ACC112 (cell line): ENCODE measurements at regions not wholly inside any gene's neighbourhood (a gene's known extent, or its start where the extent isn't known, plus 50 kb on each side); places are given as distances from the start of the nearest gene placed in this dataset.

Experiments used
- H2AFZ ChIP-seq: fragments of 200-600 bp; sonication (generic); one replicate; pipeline ENCODE4 v1.6.0; 2017; ENCODE audit warnings: antibody characterized with exemption, low read length; ENCODE audit not compliant: unreplicated experiment
- H3K27ac ChIP-seq: fragments of 200-600 bp; sonication (generic); 2 replicates; pipeline ENCODE4 v1.5.1; 2014; ENCODE audit warnings: low read depth, mild to moderate bottlenecking, antibody characterized with exemption, low read length, moderate library complexity
- H3K27me3 ChIP-seq: fragments of 200-600 bp; sonication (generic); 2 replicates; pipeline ENCODE4 v1.6.1; 2014; ENCODE audit warnings: mild to moderate bottlenecking, antibody characterized with exemption, low read length, moderate library complexity, mixed read lengths; ENCODE audit not compliant: insufficient read depth
- H3K36me3 ChIP-seq: fragments of 200-600 bp; sonication (generic); 2 replicates; pipeline ENCODE4 v1.6.1; 2016; ENCODE audit warnings: mild to moderate bottlenecking, antibody characterized with exemption, low read length, moderate library complexity, mixed read lengths; ENCODE audit not compliant: insufficient read depth
- H3K4me1 ChIP-seq: fragments of 200-600 bp; sonication (generic); one replicate; pipeline ENCODE4 v1.6.1; 2016; ENCODE audit warnings: low read length, mixed read lengths; ENCODE audit not compliant: insufficient read depth, unreplicated experiment, control insufficient read depth
- H3K4me3 ChIP-seq: fragments of 200-600 bp; sonication (generic); 2 replicates; pipeline ENCODE4 v1.5.1; 2014; ENCODE audit warnings: mild to moderate bottlenecking, low read depth, low read length
- H3K79me2 ChIP-seq: fragments of 200-600 bp; sonication (generic); one replicate; pipeline ENCODE4 v1.6.0; 2016; ENCODE audit warnings: low read length; ENCODE audit not compliant: control insufficient read depth, unreplicated experiment, insufficient read depth

DNA sequence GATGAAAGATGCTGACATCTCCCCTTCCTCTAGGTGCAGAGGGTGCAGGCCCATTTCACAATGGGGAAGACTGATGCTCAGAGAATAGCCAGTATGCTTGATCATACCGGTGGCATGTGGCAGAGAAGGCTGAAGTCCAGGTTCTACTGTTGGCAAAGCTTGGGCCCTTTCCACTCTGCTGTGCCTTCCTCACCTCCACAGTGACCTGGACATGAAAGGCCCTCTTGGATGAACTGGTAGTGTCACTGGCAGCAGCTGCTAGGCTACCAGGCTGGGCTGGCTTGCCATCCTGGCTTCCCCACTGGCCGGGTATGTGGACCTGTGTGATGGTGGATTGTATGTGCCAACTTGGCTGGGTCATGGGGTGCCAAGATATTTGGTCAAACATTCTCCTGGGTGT lies 92.0 kb downstream of the GADD45G start:
- Histone ChIP-seq H3K4me1 (no peaks in the 10 kb centered on the region), H2AFZ (no peak overlapping the region), H3K4me3 (no peak overlapping the region), H3K36me3 (no peaks in the 10 kb centered on the region), H3K27ac (no peak overlapping the region), H3K27me3 (no peaks in the 10 kb centered on the region), H3K79me2 (no peaks in the 10 kb centered on the region)

DNA sequence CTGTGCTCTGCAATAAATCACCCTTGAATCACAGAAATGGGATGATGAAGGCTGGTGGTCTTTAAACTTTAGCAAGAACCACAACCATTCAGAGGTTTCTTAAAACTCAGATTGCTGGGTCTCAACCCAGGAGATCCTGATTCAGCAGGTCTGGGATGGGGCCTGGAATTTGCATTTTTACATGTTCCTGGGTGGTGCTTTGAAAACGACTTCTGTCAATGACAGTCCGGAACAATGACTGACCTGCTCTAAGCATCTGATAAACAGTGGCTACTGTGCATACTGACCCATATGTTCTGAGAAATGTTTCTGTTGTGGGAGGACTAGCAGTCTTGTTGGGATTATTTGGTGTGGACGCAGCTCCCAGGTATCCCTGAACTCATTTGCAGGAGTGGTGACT lies 92.7 kb downstream of the GADD45G start:
- H3K36me3 ChIP-seq = no peaks in the 10 kb centered on the region
- no peaks in the 10 kb centered on the region for H3K4me1 ChIP-seq
- H3K27ac ChIP-seq = no peak overlapping the region
- H3K4me3 ChIP-seq = no peak overlapping the region
- no peaks in the 10 kb centered on the region for H3K27me3 ChIP-seq
- no peak overlapping the region for H2AFZ ChIP-seq
- no peaks in the 10 kb centered on the region for H3K79me2 ChIP-seq

DNA sequence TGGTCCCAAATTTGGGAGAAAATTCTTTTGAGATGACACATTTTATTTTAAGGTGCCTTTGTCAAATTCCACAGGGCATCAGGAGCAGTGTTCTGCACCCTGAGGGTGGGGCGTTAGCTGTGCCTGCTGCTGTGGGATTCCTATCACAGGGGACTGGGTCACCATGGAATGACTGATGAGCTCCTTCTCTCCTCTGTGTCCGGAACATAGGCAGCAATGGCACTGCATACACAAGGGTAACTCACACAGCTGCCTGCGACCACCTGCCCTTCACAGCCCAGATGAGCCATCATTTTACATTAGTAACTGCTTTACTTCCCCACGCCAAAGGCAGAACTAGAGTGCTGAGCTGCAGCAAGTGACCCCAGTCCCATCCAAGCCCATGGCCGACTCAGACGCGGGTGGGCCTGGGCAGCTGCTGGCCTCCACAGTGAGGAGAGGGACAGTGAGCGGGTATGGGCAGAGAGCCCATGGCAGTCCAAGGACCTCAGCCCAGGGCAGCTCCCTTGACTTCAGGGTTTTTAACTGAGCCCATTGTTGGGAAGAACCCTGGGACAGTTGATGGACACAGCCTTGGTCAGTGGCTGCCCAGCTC lies 93.7 kb downstream of the GADD45G start:
- H3K36me3 ChIP-seq = no peaks in the 10 kb centered on the region
- H3K4me3 ChIP-seq = no peak overlapping the region
- H3K27me3 ChIP-seq = no peaks in the 10 kb centered on the region
- H3K4me1 ChIP-seq = no peaks in the 10 kb centered on the region
- H3K79me2 ChIP-seq = no peaks in the 10 kb centered on the region
- no peak overlapping the region for H2AFZ ChIP-seq
- H3K27ac ChIP-seq = no peak overlapping the region

DNA sequence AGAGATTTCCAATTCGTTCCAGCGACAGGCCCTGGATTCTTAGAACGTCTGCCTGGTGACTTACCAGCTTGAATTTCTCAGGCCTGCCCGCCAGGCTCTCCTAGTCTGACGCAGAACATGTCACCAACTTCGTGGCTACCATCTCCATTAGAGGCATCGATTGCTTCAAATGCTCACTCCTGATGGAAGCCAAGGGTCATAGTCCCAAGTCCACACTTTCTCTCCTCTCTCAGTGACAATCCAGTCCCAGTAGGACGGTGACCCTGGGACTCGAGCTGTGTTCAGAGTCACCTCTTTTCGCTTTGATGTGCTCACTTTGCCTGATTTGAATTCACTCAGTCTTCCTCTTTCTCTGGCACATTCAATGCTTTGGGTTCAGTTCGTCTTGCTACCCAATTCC lies 94.8 kb downstream of the GADD45G start:
- no peaks in the 10 kb centered on the region for H3K36me3 ChIP-seq
- H3K27me3 ChIP-seq = no peaks in the 10 kb centered on the region
- no peak overlapping the region for H3K4me3 ChIP-seq
- no peak overlapping the region for H3K27ac ChIP-seq
- H3K79me2 ChIP-seq = no peaks in the 10 kb centered on the region
- H3K4me1 ChIP-seq = no peaks in the 10 kb centered on the region
- H2AFZ ChIP-seq = no peak overlapping the region

DNA sequence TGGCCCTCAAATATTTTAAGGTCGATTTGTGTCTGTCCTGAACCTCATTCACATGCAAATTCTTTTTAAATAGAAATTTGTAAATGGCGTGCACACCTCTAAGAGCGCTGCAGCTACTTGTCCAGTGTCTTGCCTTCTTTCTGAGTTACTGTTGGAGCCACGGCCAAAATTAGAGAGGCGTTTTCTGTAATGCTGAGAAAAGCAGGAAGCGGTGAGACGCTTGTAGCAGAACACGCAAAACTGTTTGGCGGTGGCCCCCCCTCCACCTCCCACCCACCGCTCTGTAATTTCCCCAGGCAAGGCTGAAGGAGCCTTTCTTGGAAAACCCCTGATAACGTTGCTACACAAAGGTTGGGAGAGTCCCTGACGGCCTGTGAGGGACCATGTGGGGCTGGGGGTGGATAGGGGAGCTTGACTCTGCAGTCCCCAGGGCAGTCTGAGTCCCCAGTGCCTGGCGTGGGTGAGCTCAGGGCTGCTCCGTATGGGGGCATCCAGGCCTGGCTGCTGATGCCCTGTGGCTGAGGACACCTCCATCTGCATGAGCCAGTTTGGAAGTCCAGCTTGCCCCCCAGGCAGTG lies 96.5 kb downstream of the GADD45G start:
- Histone ChIP-seq H3K4me1 (no peaks in the 10 kb centered on the region), H3K27me3 (no peaks in the 10 kb centered on the region), H3K79me2 (no peaks in the 10 kb centered on the region), H3K4me3 (no peak overlapping the region), H2AFZ (no peak overlapping the region), H3K27ac (no peak overlapping the region), H3K36me3 (no peaks in the 10 kb centered on the region)

DNA sequence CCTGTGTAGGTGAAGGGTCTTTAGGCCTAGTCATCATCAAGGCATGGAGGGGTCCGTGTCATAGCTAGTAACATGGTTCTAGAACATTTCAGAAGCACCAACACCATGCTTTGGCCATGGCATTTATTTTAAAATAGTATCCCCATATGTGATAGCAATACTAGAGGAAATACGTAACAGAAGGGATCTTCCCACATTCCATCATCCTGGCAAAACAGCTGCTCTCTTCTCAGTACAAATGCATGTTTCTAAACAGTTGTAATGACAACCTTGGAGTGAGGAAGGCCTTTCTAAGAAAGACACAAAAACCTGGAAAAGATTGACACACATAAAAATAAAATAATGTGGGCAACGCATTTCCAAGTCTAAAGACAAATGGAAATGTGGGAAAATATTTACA lies 97.6 kb downstream of the GADD45G start:
- no peak overlapping the region for H3K27ac ChIP-seq
- H3K4me3 ChIP-seq = no peak overlapping the region
- H3K79me2 ChIP-seq = no peaks in the 10 kb centered on the region
- no peaks in the 10 kb centered on the region for H3K36me3 ChIP-seq
- no peaks in the 10 kb centered on the region for H3K27me3 ChIP-seq
- no peak overlapping the region for H2AFZ ChIP-seq
- no peaks in the 10 kb centered on the region for H3K4me1 ChIP-seq

DNA sequence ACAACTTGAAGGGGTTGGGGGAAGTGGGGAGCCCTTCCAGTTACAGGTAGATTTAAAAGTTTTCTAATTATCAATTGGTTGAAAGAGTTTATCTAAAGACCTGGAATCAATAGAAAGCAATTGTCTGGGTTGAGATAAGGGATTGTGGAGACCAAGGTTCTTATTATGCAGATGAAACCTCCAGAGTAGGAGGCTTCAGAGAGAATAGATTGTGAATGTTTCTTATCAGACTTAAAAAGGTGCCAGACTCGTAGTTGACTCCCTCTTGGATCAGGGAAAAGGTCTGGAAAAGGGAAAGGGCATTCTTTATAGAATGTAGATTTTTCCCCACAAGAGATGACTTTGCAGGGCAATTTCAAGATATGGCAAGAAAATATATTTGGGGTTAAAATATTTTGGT lies 100.8 kb downstream of the GADD45G start:
- H3K4me1 ChIP-seq = no peaks in the 10 kb centered on the region
- H2AFZ ChIP-seq = no peak overlapping the region
- H3K79me2 ChIP-seq = no peaks in the 10 kb centered on the region
- H3K27ac ChIP-seq = no peak overlapping the region
- no peaks in the 10 kb centered on the region for H3K27me3 ChIP-seq
- H3K4me3 ChIP-seq = no peak overlapping the region
- H3K36me3 ChIP-seq = no peaks in the 10 kb centered on the region

DNA sequence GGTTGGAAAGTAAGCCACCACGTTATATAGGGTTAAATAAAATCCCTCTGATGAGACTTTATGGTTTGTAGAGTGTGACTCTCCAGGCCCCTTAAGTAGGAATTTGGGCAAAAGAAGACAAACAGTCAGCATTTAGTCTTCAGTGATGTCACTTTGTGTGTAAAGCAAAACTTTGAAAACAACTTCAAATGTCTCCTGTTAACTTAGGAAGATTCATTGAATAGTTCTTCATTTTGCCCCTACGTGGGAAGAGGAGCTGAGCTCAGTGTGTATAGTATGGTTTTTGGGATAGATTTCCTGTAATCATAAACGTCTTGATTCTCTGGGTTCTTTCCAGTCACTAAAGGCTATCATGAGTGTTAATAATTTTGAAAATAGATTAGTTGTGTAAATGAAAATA lies 101.3 kb downstream of the GADD45G start:
- H2AFZ ChIP-seq = no peak overlapping the region

DNA sequence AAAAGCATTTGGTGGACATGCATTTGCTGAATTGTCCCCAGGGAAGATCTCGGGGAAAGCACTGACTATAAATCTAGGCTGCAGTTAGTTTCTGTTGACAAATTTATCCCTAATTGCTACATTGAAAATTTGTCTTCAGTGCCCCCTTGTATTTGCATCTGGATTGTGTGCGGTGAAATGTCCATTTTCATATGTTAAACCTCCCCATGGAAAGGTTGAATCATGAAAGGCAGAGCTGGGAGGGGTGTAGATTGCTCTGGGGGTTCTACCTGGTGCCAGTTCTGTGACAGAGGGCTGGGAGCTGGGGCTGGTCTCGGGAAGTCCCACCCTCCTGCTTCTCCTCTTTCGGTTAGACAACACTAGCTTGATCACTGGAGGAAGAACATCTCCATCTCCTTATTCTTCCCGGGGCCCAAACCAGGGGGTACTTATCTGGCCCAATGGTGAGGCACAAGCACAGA lies 101.9 kb downstream of the GADD45G start:
- Histone ChIP-seq H3K79me2 (no peaks in the 10 kb centered on the region), H3K36me3 (no peaks in the 10 kb centered on the region), H3K27ac (no peak overlapping the region), H3K27me3 (no peaks in the 10 kb centered on the region), H3K4me1 (no peaks in the 10 kb centered on the region), H3K4me3 (no peak overlapping the region), H2AFZ (no peak overlapping the region)

More for the DNA sequence above, 101.3 kb downstream of the GADD45G start:
- Histone ChIP-seq H3K4me3 (no peak overlapping the region), H3K36me3 (no peaks in the 10 kb centered on the region), H3K27me3 (no peaks in the 10 kb centered on the region), H3K4me1 (no peaks in the 10 kb centered on the region), H3K27ac (no peak overlapping the region), H3K79me2 (no peaks in the 10 kb centered on the region)

DNA sequence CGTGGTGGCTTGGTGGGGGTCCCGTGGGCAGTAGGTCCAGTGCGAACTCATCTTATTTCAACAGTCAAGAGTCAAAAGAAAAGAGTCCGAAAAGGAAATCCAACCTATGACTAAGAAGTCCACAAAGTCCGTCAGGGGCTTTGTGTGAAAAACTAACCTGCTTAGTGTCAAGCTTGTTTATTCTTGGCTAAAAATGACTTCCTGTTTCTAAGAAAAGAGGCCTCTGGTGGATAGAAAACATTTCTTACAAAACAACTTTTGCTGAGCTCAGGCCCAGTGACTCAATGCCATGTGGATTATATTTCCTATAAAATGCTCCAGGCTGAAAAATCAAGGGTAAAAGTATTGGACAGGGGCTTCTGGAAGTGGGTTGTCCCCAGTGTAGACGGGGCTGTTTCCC lies 105.9 kb downstream of the GADD45G start:
- no peaks in the 10 kb centered on the region for H3K27me3 ChIP-seq
- no peak overlapping the region for H2AFZ ChIP-seq
- no peak overlapping the region for H3K27ac ChIP-seq
- H3K4me1 ChIP-seq = no peaks in the 10 kb centered on the region
- H3K36me3 ChIP-seq = no peaks in the 10 kb centered on the region
- H3K4me3 ChIP-seq = no peak overlapping the region
- no peaks in the 10 kb centered on the region for H3K79me2 ChIP-seq

DNA sequence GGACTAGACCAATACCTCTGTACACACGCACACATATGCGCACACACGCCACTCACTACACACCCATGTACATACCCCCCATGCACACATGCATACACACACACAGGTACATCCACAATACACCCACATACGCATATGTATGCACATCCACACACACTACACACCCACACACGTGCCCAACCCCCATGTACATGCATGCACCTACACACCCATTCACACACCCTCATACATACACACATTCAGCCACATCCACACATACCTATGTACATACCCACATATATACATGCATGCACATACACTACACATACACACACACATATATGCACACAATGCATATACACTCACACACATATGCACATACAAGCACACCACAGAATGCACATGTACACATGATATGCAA lies 107.1 kb downstream of the GADD45G start:
- Histone ChIP-seq H3K4me1 (no peaks in the 10 kb centered on the region), H2AFZ (no peak overlapping the region), H3K79me2 (no peaks in the 10 kb centered on the region), H3K27ac (no peak overlapping the region), H3K36me3 (no peaks in the 10 kb centered on the region), H3K4me3 (no peak overlapping the region), H3K27me3 (no peaks in the 10 kb centered on the region)
